HG02885 (cell line): ENCODE measurements at regions not wholly inside any gene's neighbourhood (a gene's known extent, or its start where the extent isn't known, plus 50 kb on each side); places are given as distances from the start of the nearest gene placed in this dataset.

Experiments
- ATAC-seq: cut with Tn5 transposase; IDR thresholded peaks from one replicate; pipeline ENCODE4 v1.9.1; 2021; ENCODE audit warnings: mild to moderate bottlenecking; ENCODE audit not compliant: unreplicated experiment, poor library complexity

GRCh38 chr10:4081685-4082111 is 296.7 kb upstream of the KLF6 start:
- ATAC-seq = no peak

- no peak for ATAC-seq
Measured at GRCh38 chr10:4080225-4080805, 295.3 kb upstream of the KLF6 start.

- no peak for ATAC-seq
Measured at GRCh38 chr10:4079803-4080202, 294.8 kb upstream of the KLF6 start.

DNA sequence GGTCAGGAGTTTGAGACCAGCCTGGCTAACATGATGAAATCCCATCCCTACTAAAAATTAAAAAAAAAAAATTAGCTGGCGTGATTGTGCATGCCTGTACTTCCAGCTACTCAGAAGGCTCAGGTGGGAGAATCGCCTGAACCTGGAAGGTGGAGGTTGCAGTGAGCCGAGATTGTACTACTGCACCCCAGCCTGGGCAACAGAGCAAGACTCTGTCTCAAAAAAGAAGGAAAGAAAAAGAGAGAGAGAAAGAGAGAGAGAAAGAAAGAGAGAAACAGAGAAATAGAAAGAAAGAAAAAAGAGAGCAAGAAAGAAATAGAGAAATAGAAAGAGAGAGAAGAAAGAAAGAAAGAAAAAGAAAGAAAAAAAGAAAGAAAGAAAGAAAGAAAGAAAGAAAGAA is 292.8 kb upstream of the KLF6 start:
- no peak for ATAC-seq

- no peak for ATAC-seq
Measured at GRCh38 chr10:4076983-4077382, 292.0 kb upstream of the KLF6 start.

DNA sequence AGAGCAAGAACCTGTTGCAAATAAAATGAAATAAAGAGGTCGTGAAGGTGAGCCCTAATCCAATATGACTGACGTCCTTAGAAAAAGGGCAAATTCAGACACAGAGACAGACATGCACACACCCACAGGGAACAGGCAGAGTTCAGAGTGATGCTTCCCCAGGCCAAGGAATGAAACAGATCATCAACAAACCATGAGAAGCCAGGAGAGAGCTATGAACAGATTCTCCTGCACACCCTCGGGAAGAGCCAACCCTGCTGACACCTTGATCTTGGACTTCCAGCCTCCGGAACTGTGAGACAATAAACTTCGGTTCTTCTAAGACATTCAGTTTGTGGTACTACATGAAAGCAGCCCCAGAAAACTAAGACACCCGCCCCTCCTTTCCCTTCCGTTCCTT is 290.4 kb upstream of the KLF6 start:
- no peak for ATAC-seq

DNA sequence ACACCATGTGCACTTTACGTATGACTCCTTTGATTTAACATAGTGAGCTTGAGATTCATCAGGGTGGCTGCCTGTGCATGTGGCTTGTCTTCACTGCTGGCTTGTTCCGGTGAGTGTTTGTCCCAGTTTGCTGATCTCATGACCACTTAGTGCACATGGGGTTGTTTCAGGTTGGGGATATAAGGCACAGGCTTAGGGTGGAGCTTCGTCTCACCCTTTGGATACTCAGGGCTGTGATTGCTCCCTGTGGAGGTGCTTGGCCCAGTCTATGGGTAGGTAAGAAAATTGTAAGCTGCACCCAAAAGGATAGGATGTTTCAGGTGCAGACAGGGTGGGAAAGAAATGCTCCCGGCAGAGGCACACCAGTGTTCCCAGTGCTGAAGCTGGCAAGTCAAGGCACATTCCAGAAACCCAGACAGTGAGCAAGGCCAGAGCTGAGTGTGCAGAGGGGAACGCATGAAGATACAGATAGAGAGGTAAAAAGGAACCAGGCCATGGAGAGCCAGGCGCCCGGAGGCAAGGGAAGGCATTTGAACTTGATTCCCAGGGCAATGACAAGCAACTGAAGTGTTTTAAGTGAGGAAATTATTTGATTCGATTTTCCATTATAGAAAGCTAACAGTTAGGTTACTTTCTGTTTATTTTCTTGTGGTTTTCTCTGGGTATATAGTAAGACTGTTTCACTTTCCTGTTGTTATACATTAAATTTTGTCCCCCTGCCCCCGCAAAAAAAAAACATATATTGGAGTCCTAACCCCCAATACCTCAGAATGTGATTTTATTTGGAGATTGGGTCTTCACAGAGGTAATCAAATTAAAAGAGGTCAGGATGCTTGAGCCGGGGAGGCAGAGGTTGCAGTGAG is 289.8 kb upstream of the KLF6 start:
- ATAC-seq = no peak

DNA sequence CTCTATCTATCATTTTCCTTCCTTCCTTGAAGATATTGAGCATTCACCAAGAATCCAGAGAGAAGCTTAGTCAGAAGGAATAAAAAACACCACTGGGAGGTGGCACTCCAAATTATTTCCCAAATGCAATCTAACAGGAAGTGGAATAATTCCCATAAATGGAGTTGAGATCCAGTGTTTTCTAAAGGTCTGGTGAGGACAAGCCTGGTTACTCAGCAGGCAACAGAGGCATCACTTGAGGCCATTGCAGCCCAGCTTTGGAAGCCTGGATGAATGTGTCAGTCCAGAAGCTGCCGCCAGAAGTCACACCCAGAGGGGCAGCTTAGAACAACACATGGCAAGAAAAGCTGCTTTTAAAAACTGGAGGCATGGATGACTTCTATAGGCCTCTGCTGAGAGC is 288.9 kb upstream of the KLF6 start:
- no peak for ATAC-seq

- no peak for ATAC-seq
Measured at GRCh38 chr10:4070921-4071660, 286.1 kb upstream of the KLF6 start.

DNA sequence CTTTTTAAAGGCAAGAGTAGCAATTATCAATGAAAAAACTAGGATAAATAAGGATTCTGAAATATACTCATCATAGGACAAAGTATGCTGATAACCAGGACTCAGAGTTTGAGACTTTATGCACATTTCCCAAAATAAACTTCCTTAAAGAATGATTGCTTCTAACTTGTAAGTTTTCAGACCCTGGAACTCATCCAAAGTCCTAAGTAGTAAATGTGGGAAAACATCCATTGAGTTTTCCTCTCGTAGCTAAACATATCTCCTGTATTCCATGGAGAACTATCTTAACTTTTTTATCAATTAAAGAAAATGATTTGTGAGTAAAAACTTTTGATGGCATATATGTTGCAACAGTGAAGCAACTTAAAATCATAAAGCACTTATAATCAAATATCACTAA is 285.2 kb upstream of the KLF6 start:
- ATAC-seq = no peak

DNA sequence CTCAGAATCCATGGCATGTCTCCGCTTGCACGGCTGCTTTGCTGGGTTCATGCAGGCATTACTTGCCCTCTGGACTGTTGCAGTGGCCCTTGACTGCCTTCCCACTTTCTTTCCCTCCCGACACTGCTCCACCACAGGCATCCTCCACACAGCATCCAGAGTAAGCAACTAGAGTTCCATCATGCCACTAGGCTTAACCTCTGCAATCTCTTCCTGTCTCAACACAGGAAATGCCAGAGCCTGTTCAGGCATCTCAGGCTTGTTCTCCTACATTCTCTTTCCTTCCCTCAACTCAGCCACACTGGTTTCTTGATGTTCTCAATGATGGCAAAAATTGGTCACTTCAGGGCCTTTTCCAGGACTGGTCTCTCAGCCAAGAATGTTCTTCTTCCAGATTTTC is 284.5 kb upstream of the KLF6 start:
- no peak for ATAC-seq

DNA sequence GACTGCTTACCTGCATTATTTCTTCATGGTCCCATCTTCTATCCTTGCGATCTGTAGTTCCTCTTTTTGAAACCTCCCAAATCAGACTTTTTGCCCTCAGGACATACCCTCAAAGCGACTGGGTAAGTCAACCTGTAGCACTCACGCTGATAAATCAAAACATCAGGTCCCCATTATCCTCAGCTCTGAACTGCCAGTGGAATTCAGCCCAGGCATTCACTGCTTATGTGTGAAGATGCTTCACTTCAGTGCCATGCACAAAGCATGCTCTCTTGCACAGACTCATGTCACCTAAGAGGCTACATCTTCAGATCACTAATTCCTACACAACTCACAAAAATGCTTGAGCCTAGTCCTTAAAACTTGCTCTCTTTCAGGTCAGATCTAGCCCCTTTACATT is 283.6 kb upstream of the KLF6 start:
- ATAC-seq = no peak

DNA sequence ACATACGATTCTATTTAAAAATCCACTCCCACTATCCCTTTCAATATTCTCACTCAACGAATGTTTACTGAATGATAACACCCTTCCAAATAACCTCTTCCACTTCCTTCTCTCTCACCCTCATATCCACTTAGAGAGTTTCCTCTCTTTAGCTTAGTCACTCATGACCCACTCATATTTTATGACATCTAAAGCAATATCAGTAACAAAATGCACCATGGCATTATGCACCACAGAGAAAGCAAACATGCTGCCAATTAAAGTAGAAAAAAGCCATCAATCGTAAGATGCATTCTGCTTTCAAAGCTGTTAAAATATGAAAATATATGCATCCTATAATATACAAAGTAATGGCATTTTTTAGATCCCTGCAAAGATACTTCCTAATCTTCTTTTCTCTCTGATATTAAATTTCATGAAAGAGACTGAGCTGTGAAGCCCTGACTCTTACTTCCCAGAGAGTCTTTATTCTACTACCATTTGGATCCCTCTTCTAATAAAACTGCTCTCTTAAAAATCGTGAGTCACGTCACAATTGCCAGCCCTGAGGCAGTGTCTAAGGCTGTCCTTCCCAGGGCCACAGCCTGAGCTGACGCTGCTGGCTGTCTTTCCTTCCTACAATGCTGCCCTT is 283.0 kb upstream of the KLF6 start:
- ATAC-seq = peak; percentile 18

- peak; percentile 85 for ATAC-seq
Measured at GRCh38 chr10:4067531-4067930, 282.5 kb upstream of the KLF6 start.

GRCh38 chr10:4066581-4067390 is 281.8 kb upstream of the KLF6 start:
- no peak for ATAC-seq

GRCh38 chr10:4064489-4064888 is 279.5 kb upstream of the KLF6 start:
- ATAC-seq = no peak

DNA sequence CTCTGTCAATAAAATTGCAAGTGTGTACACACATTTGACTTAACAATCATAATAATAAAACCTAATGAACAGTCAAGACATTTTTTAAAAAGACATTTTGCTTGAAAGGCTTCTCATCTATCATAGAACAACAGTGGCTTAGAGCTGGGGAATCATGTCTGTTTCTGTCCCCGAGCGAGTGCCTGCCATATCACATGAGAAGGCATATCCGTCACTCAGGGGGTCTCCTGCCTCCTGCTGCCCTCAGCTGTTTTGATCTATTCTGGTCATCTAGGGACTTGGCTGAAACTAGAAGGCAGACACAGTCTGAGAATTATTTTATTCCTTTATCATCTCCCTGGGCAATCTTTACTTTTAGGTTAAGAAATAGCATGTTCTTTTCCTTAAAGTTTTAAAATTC is 278.7 kb upstream of the KLF6 start:
- ATAC-seq = no peak

DNA sequence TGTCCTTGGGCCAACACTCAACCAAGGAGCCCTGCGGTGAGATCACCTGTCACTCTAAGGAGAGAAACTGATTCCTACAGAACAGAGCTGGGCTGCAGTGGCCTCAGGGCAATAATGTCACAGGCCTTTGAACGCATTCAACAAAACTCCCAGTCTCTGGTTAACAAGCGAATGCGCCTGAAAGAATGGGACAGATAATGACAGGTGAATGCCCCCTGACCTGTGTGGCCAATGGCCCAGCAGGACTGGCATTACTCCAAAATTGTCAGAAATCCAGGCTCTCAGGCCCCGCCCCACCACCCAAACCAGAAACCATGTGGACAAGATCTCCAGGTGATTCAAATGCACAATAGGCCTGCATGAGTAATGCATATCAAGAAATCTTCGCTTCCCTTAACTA is 277.7 kb upstream of the KLF6 start:
- ATAC-seq = no peak

- no peak for ATAC-seq
Measured at GRCh38 chr10:4062072-4062471, 277.1 kb upstream of the KLF6 start.

DNA sequence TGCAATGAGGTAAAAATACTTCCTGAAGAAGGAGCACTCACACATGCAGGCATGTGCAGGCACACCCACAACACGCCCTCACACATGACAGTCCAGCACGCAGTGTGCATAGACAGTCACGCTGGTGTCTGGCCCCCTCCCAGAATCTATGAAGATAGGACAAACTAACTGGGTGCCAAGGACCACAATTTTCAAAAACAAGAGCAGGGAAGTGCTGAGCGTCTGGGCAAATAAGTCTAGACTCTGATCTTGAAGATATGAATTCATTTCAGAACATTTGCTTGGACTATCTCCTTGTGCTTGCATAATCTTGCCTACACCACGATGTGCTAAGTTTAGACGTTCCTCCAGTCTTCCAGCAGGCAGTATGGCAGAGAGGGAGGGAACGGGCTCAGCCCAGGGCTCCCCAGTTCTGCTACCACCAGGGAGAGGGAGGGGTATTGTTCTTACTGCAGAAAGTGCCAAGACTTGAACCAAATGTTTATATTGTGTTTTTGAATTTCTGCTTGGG is 276.5 kb upstream of the KLF6 start:
- no peak for ATAC-seq
